Parathyroid adenoma (tissue), 2 donors: ENCODE measurements at regions not wholly inside any gene's neighbourhood (a gene's known extent, or its start where the extent isn't known, plus 50 kb on each side); places are given as distances from the start of the nearest gene placed in this dataset.

ENCODE experiments used
- H2AFZ ChIP-seq: fragments of 300-600 bp; sonication (generic); one replicate; pipeline ENCODE4 v1.7.0; 2017; ENCODE audit warnings: antibody characterized with exemption, mild to moderate bottlenecking
- H3K27ac ChIP-seq: fragments of 300-600 bp; sonication (generic); one replicate; pipeline ENCODE4 v1.7.0; 2017
- H3K27me3 ChIP-seq: fragments of 300-600 bp; sonication (generic); one replicate; pipeline ENCODE4 v1.7.0; 2017; ENCODE audit warnings: low read length; ENCODE audit not compliant: control insufficient read depth, insufficient read depth
- H3K36me3 ChIP-seq: fragments of 300-600 bp; sonication (generic); one replicate; pipeline ENCODE4 v1.7.0; 2017; ENCODE audit warnings: low read length; ENCODE audit not compliant: control insufficient read depth, insufficient read depth
- H3K4me1 ChIP-seq: fragments of 300-600 bp; sonication (generic); one replicate; pipeline ENCODE4 v1.7.0; 2017; ENCODE audit warnings: control low read depth
- H3K4me2 ChIP-seq: fragments of 300-600 bp; sonication (generic); one replicate; pipeline ENCODE4 v1.7.0; 2017; ENCODE audit warnings: low read length
- H3K4me3 ChIP-seq: fragments of 300-600 bp; sonication (generic); one replicate; pipeline ENCODE4 v1.7.0; 2017; ENCODE audit warnings: low read depth, low read length
- H3K79me2 ChIP-seq: fragments of 300-600 bp; sonication (generic); one replicate; pipeline ENCODE4 v1.7.0; 2017; ENCODE audit warnings: control low read depth
- H3K9ac ChIP-seq: fragments of 300-600 bp; sonication (generic); one replicate; pipeline ENCODE4 v1.7.0; 2017; ENCODE audit warnings: mild to moderate bottlenecking
- H3K9me3 ChIP-seq: fragments of 300-600 bp; sonication (generic); one replicate; pipeline ENCODE4 v1.7.0; 2017; ENCODE audit warnings: low read length; ENCODE audit not compliant: control insufficient read depth
- TF ChIP-seq, protein P1 (sequence below): fragments of 300-600 bp; sonication (generic); IDR thresholded peaks from one replicate; pipeline ENCODE4 v1.7.0; 2017; ENCODE audit warnings: antibody characterized with exemption, mild to moderate bottlenecking
- donor health status: primary hyperparathyroidism.

DNA sequence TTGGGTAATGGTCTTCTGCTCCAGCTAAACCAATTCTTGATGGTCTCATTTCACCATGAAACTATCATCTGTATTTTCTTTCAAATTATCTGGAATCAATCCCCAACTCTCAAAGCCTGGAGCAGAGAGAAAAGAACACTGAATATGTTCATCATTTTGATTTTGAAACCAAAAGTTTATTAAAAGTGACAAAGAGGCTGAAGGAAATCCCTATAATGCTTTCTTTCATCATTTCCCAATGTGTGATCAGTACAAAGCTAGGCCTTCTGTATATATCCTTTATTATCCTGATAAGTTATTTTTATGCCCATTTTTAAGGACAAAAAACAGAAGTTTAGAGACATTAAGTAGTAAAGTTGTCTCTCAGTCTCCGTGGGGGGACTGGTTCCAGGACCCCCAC lies 50.1 kb upstream of the MBNL1 start:
- Histone ChIP-seq H3K27ac (no peak overlapping the region), H3K27me3 (no peaks in the 10 kb centered on the region), H2AFZ (no peak overlapping the region), H3K9me3 (no peaks in the 10 kb centered on the region), H3K9ac (no peak overlapping the region), H3K36me3 (no peaks in the 10 kb centered on the region), H3K4me2 (no peak overlapping the region), H3K79me2 (no peaks in the 10 kb centered on the region), H3K4me3 (no peak overlapping the region), H3K4me1 (no peaks in the 10 kb centered on the region)
- TF ChIP-seq, protein P1, sequence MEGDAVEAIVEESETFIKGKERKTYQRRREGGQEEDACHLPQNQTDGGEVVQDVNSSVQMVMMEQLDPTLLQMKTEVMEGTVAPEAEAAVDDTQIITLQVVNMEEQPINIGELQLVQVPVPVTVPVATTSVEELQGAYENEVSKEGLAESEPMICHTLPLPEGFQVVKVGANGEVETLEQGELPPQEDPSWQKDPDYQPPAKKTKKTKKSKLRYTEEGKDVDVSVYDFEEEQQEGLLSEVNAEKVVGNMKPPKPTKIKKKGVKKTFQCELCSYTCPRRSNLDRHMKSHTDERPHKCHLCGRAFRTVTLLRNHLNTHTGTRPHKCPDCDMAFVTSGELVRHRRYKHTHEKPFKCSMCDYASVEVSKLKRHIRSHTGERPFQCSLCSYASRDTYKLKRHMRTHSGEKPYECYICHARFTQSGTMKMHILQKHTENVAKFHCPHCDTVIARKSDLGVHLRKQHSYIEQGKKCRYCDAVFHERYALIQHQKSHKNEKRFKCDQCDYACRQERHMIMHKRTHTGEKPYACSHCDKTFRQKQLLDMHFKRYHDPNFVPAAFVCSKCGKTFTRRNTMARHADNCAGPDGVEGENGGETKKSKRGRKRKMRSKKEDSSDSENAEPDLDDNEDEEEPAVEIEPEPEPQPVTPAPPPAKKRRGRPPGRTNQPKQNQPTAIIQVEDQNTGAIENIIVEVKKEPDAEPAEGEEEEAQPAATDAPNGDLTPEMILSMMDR, result no peak
